Ovary (tissue), 7 donors: ENCODE measurements at regions not wholly inside any gene's neighbourhood (a gene's known extent, or its start where the extent isn't known, plus 50 kb on each side); places are given as distances from the start of the nearest gene placed in this dataset.
"Not testable (repeated sequence)": the region's sequence is repeated elsewhere in the genome, so short reads cannot be mapped to it uniquely, and the experiment has no call there.

Source experiments
- DNase-seq, 5 donors: peaks; one replicate each; pipeline ENCODE4 v3.0.0-alpha.2; 2019 to 2020
- H3K27ac ChIP-seq, 2 donors: fragments of 200-600 bp; one replicate each; pipeline versions ENCODE4 v1.5.1 to v1.8.0; 2019 to 2022
- H3K27me3 ChIP-seq: fragments of 200-600 bp; one replicate; pipeline ENCODE4 v1.8.0; 2022
- H3K36me3 ChIP-seq: fragments of 200-600 bp; sonication (generic); one replicate; pipeline ENCODE4 v1.5.1; 2019
- H3K4me1 ChIP-seq: one replicate; pipeline ENCODE4 v1.8.1; 2013; ENCODE audit warnings: mild to moderate bottlenecking, moderate library complexity; ENCODE audit not compliant: insufficient read depth
- H3K4me3 ChIP-seq: fragments of 200-600 bp; sonication (generic); one replicate; pipeline ENCODE4 v1.5.1; 2017
- H3K9me3 ChIP-seq, 2 donors: fragments of 200-600 bp in 1 of 2; sonication (generic) in 1 of 2; one replicate each; pipeline versions ENCODE4 v1.5.1 to v1.8.1; 2013 to 2019; ENCODE audit warnings: mild to moderate bottlenecking in 1 of 2, moderate library complexity in 1 of 2
- CTCF ChIP-seq, 3 donors: fragments of 450-650 bp in 2 of 3; fragments of 200-600 bp in 1 of 3; IDR thresholded peaks; one replicate each; pipeline versions ENCODE4 v1.5.1 to v1.8.0; 2016 to 2022; ENCODE audit warnings: antibody characterized with exemption in 3 of 3, mild to moderate bottlenecking in 1 of 3
- EP300 ChIP-seq: sonication (generic); formaldehyde crosslinking; IDR thresholded peaks from one replicate; pipeline ENCODE4 v1.6.1; 2017; ENCODE audit warnings: antibody characterized with exemption
- POLR2A ChIP-seq: fragments of 450-650 bp; IDR thresholded peaks from one replicate; pipeline ENCODE4 v1.6.1; 2017; ENCODE audit warnings: antibody characterized with exemption, mild to moderate bottlenecking, moderate library complexity
- WGBS, 3 donors: extraction: QIAGEN DNeasy Blood & Tissue Kit in 1 of 3; methylation state at CpG; one replicate each; pipeline versions ENCODE4 v1.1.5 to v1.1.7; 2013 to 2017; 5-methylcytosine and 5-hydroxymethylcytosine counted together
- intact Hi-C, 4 donors: fragments of 100-400 bp; cut with DNase I; formaldehyde crosslinking; loops; one replicate each; pipeline versions ENCODE4 v1.11.0 to v1.15.1; 2022 to 2023
- donor health status: DM: no; HTN: no; CAD: no; lungs with moderate emphysema.
- donor health status: DM: no; HTN: no; CAD: no.
- donor health status: Bipolar disorder and iron deficiency.
- donor health status: DM: no; HTN: no; CAD: no.
- donor health status: DM: yes; HTN: yes; CAD: no.

GRCh38 chr5:135154961-135155360 is 120.9 kb upstream of the PITX1 start:
- no peak overlapping the region for H3K4me3 ChIP-seq
- H3K27ac ChIP-seq = no peak overlapping the region
- TF ChIP-seq POLR2A (no peak), EP300 (no peak), CTCF (IDR thresholded peaks at IDR 0.05) (no peak)
- intact Hi-C loops = no loop called here
- no peaks in the 10 kb centered on the region for H3K4me1 ChIP-seq
- no peaks in the 10 kb centered on the region for H3K27me3 ChIP-seq
- DNase-seq = no peak
- no peaks in the 10 kb centered on the region for H3K36me3 ChIP-seq
- peaks cover 0 to 6% of the 10 kb centered on the region in 2 donors for H3K9me3 ChIP-seq
- 83 to 87% (median 85%) methylated on average over 7 of the region's 7 CpGs for WGBS, 3 donors

GRCh38 chr5:135154197-135154596 is 120.2 kb upstream of the PITX1 start:
- H3K27ac ChIP-seq = no peak overlapping the region
- peaks cover 0 to 6% of the 10 kb centered on the region in 2 donors for H3K9me3 ChIP-seq
- 81 to 88% (median 87%) methylated on average over 8 of the region's 8 CpGs for WGBS, 3 donors
- no peak for TF ChIP-seq POLR2A
- DNase-seq = no peak
- no peaks in the 10 kb centered on the region for H3K27me3 ChIP-seq
- H3K36me3 ChIP-seq = no peaks in the 10 kb centered on the region
- H3K4me1 ChIP-seq = no peaks in the 10 kb centered on the region
- no peak overlapping the region for H3K4me3 ChIP-seq
- intact Hi-C loops = no loop called here

- Histone ChIP-seq H3K27ac (no peak overlapping the region), H3K27me3 (no peaks in the 10 kb centered on the region), H3K9me3 (peaks cover 0 to 6% of the 10 kb centered on the region in 2 donors), H3K36me3 (no peaks in the 10 kb centered on the region), H3K4me1 (no peaks in the 10 kb centered on the region), H3K4me3 (no peak overlapping the region)
- DNase-seq = no peak
- 79 to 89% (median 83%) methylated on average over 3 of the region's 3 CpGs for WGBS, 3 donors
- intact Hi-C loops = no loop called here
- TF ChIP-seq EP300 (no peak), POLR2A (no peak), CTCF (IDR thresholded peaks at IDR 0.05) (no peak)
Measured at GRCh38 chr5:135153661-135154060, 119.6 kb upstream of the PITX1 start.

- no peak for DNase-seq
- Histone ChIP-seq H3K27me3 (no peaks in the 10 kb centered on the region), H3K4me1 (no peaks in the 10 kb centered on the region), H3K4me3 (no peak overlapping the region), H3K36me3 (no peaks in the 10 kb centered on the region), H3K9me3 (peaks cover 0 to 6% of the 10 kb centered on the region in 2 donors), H3K27ac (no peak overlapping the region)
- intact Hi-C loops = no loop called here
- WGBS, 3 donors = 71 to 73% (median 72%) methylated on average over 4 of the region's 4 CpGs
- TF ChIP-seq EP300 = no peak
- TF ChIP-seq POLR2A = no peak
- no peak for TF ChIP-seq CTCF (IDR thresholded peaks at IDR 0.05)
Measured at GRCh38 chr5:135153259-135153658, 119.2 kb upstream of the PITX1 start.

GRCh38 chr5:135151660-135152059 is 117.6 kb upstream of the PITX1 start:
- DNase-seq, H3K9me3 ChIP-seq, H3K36me3 ChIP-seq, H3K27ac ChIP-seq, H3K27me3 ChIP-seq, intact Hi-C loops, H3K4me3 ChIP-seq, H3K4me1 ChIP-seq: not testable (repeated sequence)
- 85 to 96% (median 88%) methylated on average over 2 to 3 of the region's 3 CpGs for WGBS, 3 donors

- intact Hi-C loops = no loop called here
Measured at GRCh38 chr5:135151256-135151655, 117.2 kb upstream of the PITX1 start.

More at GRCh38 chr5:135151256-135151655, 117.2 kb upstream of the PITX1 start:
- Histone ChIP-seq H3K9me3 (no peaks in the 10 kb centered on the region), H3K27ac (no peak overlapping the region), H3K27me3 (no peaks in the 10 kb centered on the region), H3K4me3 (no peak overlapping the region), H3K4me1 (no peaks in the 10 kb centered on the region), H3K36me3 (no peaks in the 10 kb centered on the region)
- TF ChIP-seq EP300 (no peak), CTCF (IDR thresholded peaks at IDR 0.05) (no peak), POLR2A (no peak)
- WGBS, 3 donors = 85 to 88% (median 85%) methylated on average over 5 of the region's 5 CpGs
- DNase-seq = no peak
